KMS-11 (cell line): ENCODE measurements at regions not wholly inside any gene's neighbourhood (a gene's known extent, or its start where the extent isn't known, plus 50 kb on each side); places are given as distances from the start of the nearest gene placed in this dataset.

Experiments
- H2AFZ ChIP-seq: fragments of 200-600 bp; sonication (generic); 2 replicates; pipeline ENCODE4 v1.6.1; 2016; ENCODE audit warnings: antibody characterized with exemption, mixed run types, low read depth
- H3K27ac ChIP-seq: fragments of 200-600 bp; sonication (generic); 2 replicates; pipeline ENCODE4 v1.6.1; 2016; ENCODE audit warnings: mild to moderate bottlenecking, mixed run types
- H3K27me3 ChIP-seq: fragments of 200-600 bp; sonication (generic); 2 replicates; pipeline ENCODE4 v1.6.1; 2017; ENCODE audit warnings: mild to moderate bottlenecking, low read depth, mixed run types, moderate library complexity; ENCODE audit not compliant: insufficient read depth
- H3K36me3 ChIP-seq: fragments of 200-600 bp; sonication (generic); 2 replicates; pipeline ENCODE4 v1.6.1; 2017; ENCODE audit warnings: mild to moderate bottlenecking, mixed run types; ENCODE audit not compliant: insufficient read depth
- H3K4me1 ChIP-seq: fragments of 200-600 bp; sonication (generic); 2 replicates; pipeline ENCODE4 v1.6.1; 2016; ENCODE audit warnings: mild to moderate bottlenecking, low read depth, mixed run types; ENCODE audit not compliant: poor library complexity, severe bottlenecking
- H3K4me2 ChIP-seq: fragments of 200-600 bp; sonication (generic); 2 replicates; pipeline ENCODE4 v1.7.0; 2016; ENCODE audit warnings: mild to moderate bottlenecking, mixed run types
- H3K4me3 ChIP-seq: fragments of 200-600 bp; sonication (generic); IDR thresholded peaks from 2 replicates; pipeline ENCODE4 v1.6.1; 2017; ENCODE audit warnings: low read depth, low read length, mixed read lengths; ENCODE audit not compliant: insufficient read depth
- H3K79me2 ChIP-seq: fragments of 200-600 bp; sonication (generic); 2 replicates; pipeline ENCODE4 v1.6.1; 2016; ENCODE audit warnings: low read depth, mixed run types; ENCODE audit not compliant: insufficient read depth
- H3K9ac ChIP-seq: fragments of 200-600 bp; sonication (generic); 2 replicates; pipeline ENCODE4 v1.6.1; 2016; ENCODE audit warnings: mild to moderate bottlenecking, mixed run types
- H4K20me1 ChIP-seq: fragments of 200-600 bp; sonication (generic); 2 replicates; pipeline ENCODE4 v1.6.1; 2016; ENCODE audit warnings: mild to moderate bottlenecking, mixed run types; ENCODE audit not compliant: insufficient read depth
- TF ChIP-seq, protein P1 (sequence below): fragments of 200-600 bp; sonication (generic); conservative IDR thresholded peaks from 2 replicates; pipeline ENCODE4 v1.6.1; 2017; ENCODE audit warnings: low read depth, mild to moderate bottlenecking, antibody characterized with exemption, low read length, moderate library complexity, mixed read lengths

DNA sequence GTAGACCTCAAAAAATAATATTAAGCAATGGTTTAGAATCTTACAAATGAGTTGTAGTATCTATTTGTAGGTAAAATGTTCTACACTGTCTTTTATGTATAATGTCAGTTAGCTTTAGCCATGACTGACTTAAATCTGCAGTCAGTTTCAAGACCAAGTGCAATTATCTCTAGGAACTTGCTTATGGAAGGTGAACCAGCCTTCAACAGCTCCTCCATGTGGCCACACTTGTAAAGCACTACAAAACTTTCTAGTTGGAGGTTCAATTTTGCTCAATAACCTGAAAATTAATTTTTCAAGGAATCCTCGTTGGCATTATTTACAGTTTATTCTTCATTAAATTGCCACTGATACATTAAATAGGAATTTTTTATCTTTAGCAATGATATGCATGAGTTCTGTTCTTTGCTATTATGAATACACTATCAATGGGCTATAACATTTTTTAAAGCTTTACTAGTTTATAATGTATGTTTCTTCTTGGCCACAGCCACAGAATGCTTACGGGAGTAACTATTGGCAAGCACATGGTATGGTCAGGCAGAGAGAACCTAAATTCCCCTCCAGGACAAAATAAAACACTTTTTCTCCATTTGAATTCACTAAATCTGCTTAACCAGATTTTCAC, 315.3 kb upstream of the UBE2E2 start:
- Histone ChIP-seq H3K4me1 (no peaks in the 10 kb centered on the region), H2AFZ (no peak overlapping the region), H3K36me3 (no peaks in the 10 kb centered on the region), H3K27ac (no peak overlapping the region), H3K4me2 (no peak overlapping the region), H4K20me1 (no peaks in the 10 kb centered on the region), H3K27me3 (no peaks in the 10 kb centered on the region), H3K79me2 (no peaks in the 10 kb centered on the region), H3K4me3 (no peak overlapping the region), H3K9ac (no peak overlapping the region)
- TF ChIP-seq, protein P1, sequence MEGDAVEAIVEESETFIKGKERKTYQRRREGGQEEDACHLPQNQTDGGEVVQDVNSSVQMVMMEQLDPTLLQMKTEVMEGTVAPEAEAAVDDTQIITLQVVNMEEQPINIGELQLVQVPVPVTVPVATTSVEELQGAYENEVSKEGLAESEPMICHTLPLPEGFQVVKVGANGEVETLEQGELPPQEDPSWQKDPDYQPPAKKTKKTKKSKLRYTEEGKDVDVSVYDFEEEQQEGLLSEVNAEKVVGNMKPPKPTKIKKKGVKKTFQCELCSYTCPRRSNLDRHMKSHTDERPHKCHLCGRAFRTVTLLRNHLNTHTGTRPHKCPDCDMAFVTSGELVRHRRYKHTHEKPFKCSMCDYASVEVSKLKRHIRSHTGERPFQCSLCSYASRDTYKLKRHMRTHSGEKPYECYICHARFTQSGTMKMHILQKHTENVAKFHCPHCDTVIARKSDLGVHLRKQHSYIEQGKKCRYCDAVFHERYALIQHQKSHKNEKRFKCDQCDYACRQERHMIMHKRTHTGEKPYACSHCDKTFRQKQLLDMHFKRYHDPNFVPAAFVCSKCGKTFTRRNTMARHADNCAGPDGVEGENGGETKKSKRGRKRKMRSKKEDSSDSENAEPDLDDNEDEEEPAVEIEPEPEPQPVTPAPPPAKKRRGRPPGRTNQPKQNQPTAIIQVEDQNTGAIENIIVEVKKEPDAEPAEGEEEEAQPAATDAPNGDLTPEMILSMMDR, result peak; percentile 45

DNA sequence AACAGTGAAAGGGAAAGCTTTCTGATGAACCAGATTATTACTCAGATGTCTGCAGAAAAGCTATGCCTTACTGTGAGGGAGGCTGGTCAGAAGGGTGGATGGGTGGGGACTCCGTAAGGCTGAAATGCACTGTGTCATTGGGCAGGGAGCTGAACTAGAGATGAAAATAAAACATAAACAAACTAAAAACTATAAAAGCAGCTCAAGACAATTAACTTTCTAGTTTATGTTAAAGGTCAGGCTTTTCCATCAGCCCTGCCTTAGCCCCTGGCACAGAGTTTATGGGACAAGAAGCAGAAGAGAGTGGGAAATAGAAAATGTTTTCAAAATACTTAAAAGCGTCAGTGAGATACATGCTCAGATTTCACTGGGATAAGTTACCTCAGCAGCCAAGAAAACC, 310.0 kb upstream of the UBE2E2 start:
- no peaks in the 10 kb centered on the region for H4K20me1 ChIP-seq
- no peak overlapping the region for H3K9ac ChIP-seq
- no peaks in the 10 kb centered on the region for H3K36me3 ChIP-seq
- H3K79me2 ChIP-seq, result no peaks in the 10 kb centered on the region
- H3K4me2 ChIP-seq, result no peak overlapping the region
- no peaks in the 10 kb centered on the region for H3K4me1 ChIP-seq
- H3K4me3 ChIP-seq, result no peak overlapping the region
- H3K27me3 ChIP-seq, result no peaks in the 10 kb centered on the region
- TF ChIP-seq, protein P1, result no peak
- no peak overlapping the region for H2AFZ ChIP-seq
- no peak overlapping the region for H3K27ac ChIP-seq

DNA sequence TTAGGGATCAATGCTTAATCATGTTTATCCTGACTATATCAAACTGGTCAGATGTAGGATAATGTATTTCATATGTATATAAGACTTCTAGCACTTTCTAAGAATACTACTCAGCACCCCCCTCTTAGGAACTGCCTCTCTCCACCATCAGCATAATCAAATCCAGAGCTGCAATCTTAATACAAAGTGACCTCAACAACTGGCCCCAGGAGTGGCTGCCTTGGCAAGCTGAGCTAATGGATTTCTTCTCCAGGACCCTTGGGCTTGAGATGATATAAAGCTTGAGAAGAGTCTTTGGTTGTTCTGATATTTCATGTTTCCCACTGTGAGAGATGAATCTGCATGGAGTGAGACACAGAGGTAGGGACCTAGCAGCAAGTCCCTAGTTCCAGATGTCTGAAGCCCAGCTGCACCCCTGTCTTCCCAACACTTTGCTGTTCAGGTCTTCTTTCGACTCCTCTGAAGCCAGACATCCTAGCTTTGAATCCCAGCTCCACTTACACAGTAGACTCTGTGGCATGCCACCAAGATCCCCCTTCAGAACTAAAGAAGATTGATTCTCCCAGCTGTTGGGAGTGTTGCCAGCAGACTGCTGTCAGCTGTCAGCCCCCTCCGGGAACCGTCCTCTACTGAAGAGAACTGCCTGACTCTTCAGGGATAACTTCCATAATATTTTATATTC, 309.3 kb upstream of the UBE2E2 start:
- H3K4me3 ChIP-seq, result no peak overlapping the region
- H3K36me3 ChIP-seq, result no peaks in the 10 kb centered on the region
- H3K79me2 ChIP-seq, result no peaks in the 10 kb centered on the region
- TF ChIP-seq, protein P1, result no peak
- H3K9ac ChIP-seq, result no peak overlapping the region
- no peak overlapping the region for H2AFZ ChIP-seq
- no peaks in the 10 kb centered on the region for H3K4me1 ChIP-seq
- no peaks in the 10 kb centered on the region for H4K20me1 ChIP-seq
- H3K27ac ChIP-seq, result no peak overlapping the region
- no peak overlapping the region for H3K4me2 ChIP-seq
- no peaks in the 10 kb centered on the region for H3K27me3 ChIP-seq

DNA sequence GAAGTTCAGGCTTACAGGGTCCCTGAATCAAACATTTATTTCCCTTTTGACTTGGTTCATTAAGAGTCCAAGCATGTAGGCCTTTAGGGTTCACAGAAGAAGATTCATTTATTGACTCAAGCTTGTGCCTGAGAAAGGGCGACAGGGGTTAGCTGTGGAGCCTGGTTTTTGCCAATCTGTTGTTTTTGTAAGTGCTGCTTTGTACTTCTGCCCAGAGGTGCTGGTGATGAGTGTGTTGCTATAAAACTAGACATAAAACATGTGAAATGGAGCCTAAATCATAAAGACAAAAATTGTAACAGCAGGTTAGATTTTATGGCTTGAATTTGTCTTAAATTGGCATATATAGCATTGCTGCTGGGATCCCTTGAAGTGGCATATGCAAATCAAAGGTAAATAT, 308.3 kb upstream of the UBE2E2 start:
- Histone ChIP-seq H3K4me2 (no peak overlapping the region), H2AFZ (no peak overlapping the region), H4K20me1 (no peaks in the 10 kb centered on the region), H3K4me3 (no peak overlapping the region), H3K9ac (no peak overlapping the region), H3K4me1 (no peaks in the 10 kb centered on the region), H3K27me3 (no peaks in the 10 kb centered on the region), H3K79me2 (no peaks in the 10 kb centered on the region), H3K36me3 (no peaks in the 10 kb centered on the region), H3K27ac (no peak overlapping the region)
- TF ChIP-seq, protein P1, result no peak
